PC-3 (cell line): ENCODE measurements at regions not wholly inside any gene's neighbourhood (a gene's known extent, or its start where the extent isn't known, plus 50 kb on each side); places are given as distances from the start of the nearest gene placed in this dataset.

ENCODE experiments used
- CTCF ChIP-seq: fragments of 300-600 bp; sonication (generic); conservative IDR thresholded peaks from 2 replicates; pipeline ENCODE4 v1.5.1; 2017; ENCODE audit warnings: antibody characterized with exemption, low read depth, mild to moderate bottlenecking, low read length
- EZH2 ChIP-seq: fragments of 300-600 bp; sonication (generic); IDR thresholded peaks from one replicate; pipeline ENCODE4 v1.6.1; 2017; ENCODE audit warnings: antibody characterized with exemption, mild to moderate bottlenecking, low read length; ENCODE audit not compliant: unreplicated experiment
- EZH2phosphoT487 ChIP-seq: fragments of 300-600 bp; sonication (generic); IDR thresholded peaks from 2 replicates; pipeline ENCODE4 v1.6.1; 2018; ENCODE audit warnings: mild to moderate bottlenecking, antibody characterized with exemption, low read length, borderline replicate concordance

- TF ChIP-seq CTCF (no peak), EZH2phosphoT487 (no peak), EZH2 (no peak)
These were observed 351.5 kb upstream of the KCNN2 start for GRCh38 chr5:114010362-114010761.
